GM10248 (cell line): ENCODE measurements at regions not wholly inside any gene's neighbourhood (a gene's known extent, or its start where the extent isn't known, plus 50 kb on each side); places are given as distances from the start of the nearest gene placed in this dataset.

Experiments
- CTCF ChIA-PET: fragments of 300-600 bp; sonication (Branson Sonifier 250); formaldehyde crosslinking; extraction: SDS; loops from one replicate; lab custom pipeline; 2021; ENCODE audit warnings: antibody characterized with exemption; lab: Yijun Ruan, JAX
- POLR2A ChIA-PET: fragments of 350-650 bp; sonication (Branson Sonifier 250); formaldehyde crosslinking; extraction: SDS; loops from one replicate; lab custom pipeline; 2020; ENCODE audit warnings: antibody characterized with exemption; lab: Yijun Ruan, JAX
- DNase-seq: peaks from one replicate; pipeline ENCODE4 v3.0.0; 2012; ENCODE audit errors: extremely low spot score
- CTCF ChIP-seq: IDR thresholded peaks from 2 replicates; pipeline ENCODE4 v1.5.1; 2012; ENCODE audit warnings: mild to moderate bottlenecking, low read depth; ENCODE audit errors: extremely low read depth, missing control alignments, control extremely low read depth

- no peak for TF ChIP-seq CTCF
- no peak for DNase-seq
- POLR2A ChIA-PET: no interaction called here
- CTCF ChIA-PET: interaction anchor here (1.7 kb wide), 1 partner anchor 17 kb away, joined by 5 read pairs; no protein-coding TSS in a partner anchor
Measured at GRCh38 chr9:24460781-24461180, 84.9 kb downstream of the IZUMO3 start.

- TF ChIP-seq CTCF: no peak
- ChIA-PET POLR2A (no interaction called here), CTCF (interaction anchor here (1.7 kb wide), 1 partner anchor 16 kb away, joined by 5 read pairs; no protein-coding TSS in a partner anchor)
- no peak for DNase-seq
Measured at GRCh38 chr9:24459953-24460352, 85.7 kb downstream of the IZUMO3 start.

- no peak for TF ChIP-seq CTCF
- ChIA-PET POLR2A (no interaction called here), CTCF (no interaction called here)
- DNase-seq: no peak
Measured at GRCh38 chr9:24451346-24451745, 94.4 kb downstream of the IZUMO3 start.

- DNase-seq: no peak
- ChIA-PET POLR2A (no interaction called here), CTCF (no interaction called here)
- TF ChIP-seq CTCF: no peak
Measured at GRCh38 chr9:24449976-24450375, 95.7 kb downstream of the IZUMO3 start.

- POLR2A ChIA-PET: interaction anchor here (0.7 kb wide), 1 partner anchor 17 kb away, joined by 4 read pairs; no protein-coding TSS in a partner anchor
- no peak for TF ChIP-seq CTCF
- DNase-seq: no peak
- CTCF ChIA-PET: no interaction called here
Measured at GRCh38 chr9:24439456-24439855, 106.2 kb downstream of the IZUMO3 start.

- POLR2A ChIA-PET: no interaction called here
- DNase-seq: no peak
- CTCF ChIA-PET: no interaction called here
- no peak for TF ChIP-seq CTCF
Measured at GRCh38 chr9:24438876-24439275, 106.8 kb downstream of the IZUMO3 start.
